NCI-H82 treated with DMSO at 0.1 percent for 48 hours (cell line): ENCODE measurements at regions not wholly inside any gene's neighbourhood (a gene's known extent, or its start where the extent isn't known, plus 50 kb on each side); places are given as distances from the start of the nearest gene placed in this dataset.

ENCODE experiments used
- DNase-seq: peaks from one replicate; lab custom pipeline; 2025; ENCODE audit not compliant: unreplicated experiment; lab: John Stamatoyannopoulos, UW

GRCh38 chr3:18778598-18778997, 353.5 kb upstream of the SATB1 start:
- no peak for DNase-seq

- DNase-seq: no peak
Observed at GRCh38 chr3:18778094-18778493, 353.0 kb upstream of the SATB1 start.

- DNase-seq: no peak
Observed at GRCh38 chr3:18775501-18775900, 350.4 kb upstream of the SATB1 start.

GRCh38 chr3:18774319-18775088, 349.4 kb upstream of the SATB1 start:
- DNase-seq: no peak

- no peak for DNase-seq
Observed at GRCh38 chr3:18772699-18773305, 347.7 kb upstream of the SATB1 start.

GRCh38 chr3:18771931-18772330, 346.8 kb upstream of the SATB1 start:
- no peak for DNase-seq

GRCh38 chr3:18770800-18771199, 345.7 kb upstream of the SATB1 start:
- DNase-seq: no peak

GRCh38 chr3:18767756-18768303, 342.7 kb upstream of the SATB1 start:
- DNase-seq: no peak

- no peak for DNase-seq
Observed at GRCh38 chr3:18766974-18767373, 341.8 kb upstream of the SATB1 start.

- no peak for DNase-seq
Observed at GRCh38 chr3:18765662-18766061, 340.5 kb upstream of the SATB1 start.

GRCh38 chr3:18765161-18765560, 340.0 kb upstream of the SATB1 start:
- no peak for DNase-seq

- no peak for DNase-seq
Observed at GRCh38 chr3:18761530-18761929, 336.4 kb upstream of the SATB1 start.

- peak; percentile 42 for DNase-seq
Observed at GRCh38 chr3:18758047-18758704, 333.0 kb upstream of the SATB1 start.

- no peak for DNase-seq
Observed at GRCh38 chr3:18757476-18757875, 332.3 kb upstream of the SATB1 start.

GRCh38 chr3:18752273-18752934, 327.3 kb upstream of the SATB1 start:
- no peak for DNase-seq

- no peak for DNase-seq
Observed at GRCh38 chr3:18751514-18751913, 326.4 kb upstream of the SATB1 start.

- DNase-seq: no peak
Observed at GRCh38 chr3:18747383-18747782, 322.2 kb upstream of the SATB1 start.

- DNase-seq: no peak
Observed at GRCh38 chr3:18745472-18745871, 320.3 kb upstream of the SATB1 start.

- no peak for DNase-seq
Observed at GRCh38 chr3:18744472-18744871, 319.3 kb upstream of the SATB1 start.

- no peak for DNase-seq
Observed at GRCh38 chr3:18743761-18744160, 318.6 kb upstream of the SATB1 start.
